ENCODE measurements at regions not wholly inside any gene's neighbourhood (a gene's known extent, or its start where the extent isn't known, plus 50 kb on each side); places are given as distances from the start of the nearest gene placed in this dataset.

- DNase-seq (ENCODE audit: low spot score): no peak
- no peak overlapping the region for H3K27ac ChIP-seq
- H3K4me1 ChIP-seq (replicated peaks): no peaks in the 10 kb centered on the region
- no peaks in the 10 kb centered on the region for H3K36me3 ChIP-seq
- intact Hi-C loops (cut with DNase I): no loop called here
- no peaks in the 10 kb centered on the region for H3K27me3 ChIP-seq (replicated peaks; ENCODE audit: insufficient read depth)
- H3K9me3 ChIP-seq: no peaks in the 10 kb centered on the region
- H3K4me3 ChIP-seq: no peak overlapping the region
- 37% methylated on average over 2 of the region's 2 CpGs for WGBS
- TF ChIP-seq CTCF (IDR thresholded peaks at IDR 0.05): no peak
- TF ChIP-seq POLR2A (IDR thresholded peaks at IDR 0.05): no peak
- no peak for TF ChIP-seq POLR2AphosphoS5 (IDR thresholded peaks at IDR 0.05)
Measured at GRCh38 chr6:48714699-48715098, 603.7 kb upstream of the PTCHD4 start.

DNA sequence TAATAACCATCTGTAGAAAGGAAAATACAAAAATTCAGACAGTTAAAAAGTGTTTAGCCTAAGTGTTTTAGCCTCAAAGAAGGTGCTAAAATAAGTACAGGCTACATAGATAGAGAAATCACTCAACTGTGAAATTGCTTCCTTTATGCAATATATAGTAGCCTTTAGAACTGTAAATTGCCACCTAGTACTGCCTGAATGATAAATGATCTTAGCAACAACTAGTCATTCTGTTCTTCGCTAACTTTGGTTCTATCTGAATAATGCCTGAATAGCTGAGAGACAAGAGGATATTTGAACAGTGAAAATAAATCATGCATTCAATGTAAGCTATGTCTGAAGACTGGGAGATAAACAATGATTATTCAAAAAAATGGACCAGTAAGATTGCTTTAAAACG is 603.3 kb upstream of the PTCHD4 start:
- Histone ChIP-seq H3K27me3 (replicated peaks; ENCODE audit: insufficient read depth) (no peaks in the 10 kb centered on the region), H3K36me3 (no peaks in the 10 kb centered on the region), H3K4me1 (replicated peaks) (no peaks in the 10 kb centered on the region), H3K27ac (no peak overlapping the region), H3K9me3 (no peaks in the 10 kb centered on the region), H3K4me3 (no peak overlapping the region)
- TF ChIP-seq POLR2A (IDR thresholded peaks at IDR 0.05): no peak
- intact Hi-C loops (cut with DNase I): no loop called here
- WGBS: 25% methylated on average over 2 of the region's 2 CpGs
- DNase-seq (ENCODE audit: low spot score): no peak

DNA sequence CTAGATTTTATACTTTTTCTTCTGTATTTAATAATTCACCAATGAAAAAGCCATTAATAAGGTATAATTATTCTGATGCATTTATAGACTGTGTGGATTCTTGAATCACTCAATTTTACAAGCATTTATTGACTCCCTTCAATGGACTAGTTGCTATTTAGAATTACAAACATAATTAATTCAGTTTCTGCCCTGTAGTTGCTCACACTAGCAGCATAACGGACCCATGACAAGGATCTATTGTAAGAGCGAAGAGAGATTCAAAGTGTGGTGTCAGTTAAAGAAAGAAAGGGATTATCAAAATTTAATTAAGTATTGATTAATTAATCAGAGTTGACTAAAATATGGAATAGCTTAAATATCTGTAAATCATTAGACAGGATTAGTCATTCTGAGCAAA is 602.6 kb upstream of the PTCHD4 start:
- TF ChIP-seq POLR2A (IDR thresholded peaks at IDR 0.05): no peak
- TF ChIP-seq CTCF (IDR thresholded peaks at IDR 0.05): no peak
- no peak for TF ChIP-seq POLR2AphosphoS5 (IDR thresholded peaks at IDR 0.05)
- no peak for DNase-seq (ENCODE audit: low spot score)
- no peaks in the 10 kb centered on the region for H3K36me3 ChIP-seq
- no peaks in the 10 kb centered on the region for H3K9me3 ChIP-seq
- no peaks in the 10 kb centered on the region for H3K27me3 ChIP-seq (replicated peaks; ENCODE audit: insufficient read depth)
- intact Hi-C loops (cut with DNase I): no loop called here
- 83% methylated on average over 2 of the region's 2 CpGs for WGBS
- no peaks in the 10 kb centered on the region for H3K4me1 ChIP-seq (replicated peaks)
- H3K4me3 ChIP-seq: no peak overlapping the region
- H3K27ac ChIP-seq: no peak overlapping the region

DNA sequence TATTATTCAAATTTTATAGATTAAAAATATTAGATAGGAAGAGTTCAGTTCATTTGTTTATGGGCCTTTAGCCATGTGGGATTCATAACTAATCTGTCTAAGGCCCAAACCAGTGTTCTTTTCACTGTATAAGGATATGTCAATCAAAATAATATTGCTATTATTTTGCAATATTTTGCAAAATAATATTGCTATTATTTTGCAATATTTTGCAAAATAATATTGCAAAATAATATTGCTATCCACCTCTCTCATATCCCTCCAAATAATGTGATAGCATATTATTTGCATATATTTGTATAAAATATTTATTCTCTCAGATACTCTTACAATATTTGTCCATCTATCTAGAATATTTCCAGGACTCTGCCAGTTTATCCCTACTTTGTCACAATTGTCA is 595.3 kb upstream of the PTCHD4 start:
- Histone ChIP-seq H3K36me3 (no peaks in the 10 kb centered on the region), H3K4me1 (replicated peaks) (no peaks in the 10 kb centered on the region), H3K4me3 (no peak overlapping the region), H3K9me3 (no peaks in the 10 kb centered on the region), H3K27me3 (replicated peaks; ENCODE audit: insufficient read depth) (no peaks in the 10 kb centered on the region), H3K27ac (no peak overlapping the region)
- TF ChIP-seq POLR2AphosphoS5 (IDR thresholded peaks at IDR 0.05) (no peak), POLR2A (IDR thresholded peaks at IDR 0.05) (no peak), CTCF (IDR thresholded peaks at IDR 0.05) (no peak)
- intact Hi-C loops (cut with DNase I): no loop called here
- no peak for DNase-seq (ENCODE audit: low spot score)

DNA sequence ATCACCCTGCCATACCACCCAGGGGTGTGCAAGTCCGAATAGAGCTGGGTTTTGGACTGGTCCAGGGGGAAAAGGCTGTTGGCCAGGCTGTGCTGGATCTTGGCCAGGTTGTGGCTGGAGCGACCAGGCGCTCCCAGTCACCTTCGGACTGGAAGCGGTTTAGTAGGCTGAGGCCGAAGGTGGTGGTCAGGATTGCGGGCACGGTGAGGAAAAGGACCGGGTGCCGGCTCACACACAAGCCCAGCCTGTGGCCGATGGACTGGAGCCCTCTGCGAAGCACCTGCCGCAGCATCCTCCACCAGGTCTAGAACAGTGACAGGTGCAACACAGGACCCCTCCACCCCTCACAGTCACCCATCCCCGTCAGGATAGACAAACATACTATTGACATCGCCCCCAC is 590.6 kb upstream of the PTCHD4 start:
- Histone ChIP-seq H3K9me3 (no peaks in the 10 kb centered on the region), H3K27me3 (replicated peaks; ENCODE audit: insufficient read depth) (no peaks in the 10 kb centered on the region), H3K4me1 (replicated peaks) (no peaks in the 10 kb centered on the region), H3K4me3 (no peak overlapping the region), H3K27ac (no peak overlapping the region), H3K36me3 (no peaks in the 10 kb centered on the region)
- intact Hi-C loops (cut with DNase I): no loop called here
- no peak for TF ChIP-seq POLR2AphosphoS5 (IDR thresholded peaks at IDR 0.05)
- no peak for TF ChIP-seq POLR2A (IDR thresholded peaks at IDR 0.05)
- 80% methylated on average over 7 of the region's 15 CpGs for WGBS
- no peak for DNase-seq (ENCODE audit: low spot score)

- no peaks in the 10 kb centered on the region for H3K4me1 ChIP-seq (replicated peaks)
- H3K9me3 ChIP-seq: no peaks in the 10 kb centered on the region
- no peak overlapping the region for H3K4me3 ChIP-seq
- no peaks in the 10 kb centered on the region for H3K36me3 ChIP-seq
- intact Hi-C loops (cut with DNase I): no loop called here
- TF ChIP-seq POLR2A (IDR thresholded peaks at IDR 0.05): no peak
- TF ChIP-seq CTCF (IDR thresholded peaks at IDR 0.05): no peak
- TF ChIP-seq POLR2AphosphoS5 (IDR thresholded peaks at IDR 0.05): no peak
- WGBS: 89% methylated on average over 3 of the region's 3 CpGs
- no peak for DNase-seq (ENCODE audit: low spot score)
- H3K27me3 ChIP-seq (replicated peaks; ENCODE audit: insufficient read depth): no peaks in the 10 kb centered on the region
- H3K27ac ChIP-seq: no peak overlapping the region
Measured at GRCh38 chr6:48695872-48696271, 584.9 kb upstream of the PTCHD4 start.

All from prostate gland (tissue), 2 donors.